COR-L47 (cell line): ENCODE measurements at regions not wholly inside any gene's neighbourhood (a gene's known extent, or its start where the extent isn't known, plus 50 kb on each side); places are given as distances from the start of the nearest gene placed in this dataset.
"Not testable (repeated sequence)": the region's sequence is repeated elsewhere in the genome, so short reads cannot be mapped to it uniquely, and the experiment has no call there.

Source experiments
- DNase-seq: peaks from one replicate; lab custom pipeline; 2025; lab: John Stamatoyannopoulos, UW

DNA sequence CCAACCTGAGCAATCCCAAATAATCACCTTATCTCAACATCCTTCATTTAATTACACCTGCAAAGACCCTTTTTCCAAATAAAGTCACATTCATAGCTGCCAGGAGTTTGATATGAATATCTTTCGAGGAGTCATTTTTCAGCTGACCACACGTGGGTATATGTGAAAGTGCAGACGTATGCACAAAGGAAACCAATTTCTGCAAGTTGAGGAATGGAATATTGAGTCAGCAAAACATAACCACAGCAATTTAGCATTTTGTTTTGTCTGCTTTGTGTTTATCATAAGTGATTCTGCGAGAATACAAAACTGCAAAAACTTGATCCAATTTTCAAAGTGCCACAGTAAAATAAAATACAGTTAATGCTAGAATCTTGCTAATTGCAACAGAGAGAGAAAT, 295.9 kb downstream of the SUCLA2 start:
- DNase-seq: no peak

DNA sequence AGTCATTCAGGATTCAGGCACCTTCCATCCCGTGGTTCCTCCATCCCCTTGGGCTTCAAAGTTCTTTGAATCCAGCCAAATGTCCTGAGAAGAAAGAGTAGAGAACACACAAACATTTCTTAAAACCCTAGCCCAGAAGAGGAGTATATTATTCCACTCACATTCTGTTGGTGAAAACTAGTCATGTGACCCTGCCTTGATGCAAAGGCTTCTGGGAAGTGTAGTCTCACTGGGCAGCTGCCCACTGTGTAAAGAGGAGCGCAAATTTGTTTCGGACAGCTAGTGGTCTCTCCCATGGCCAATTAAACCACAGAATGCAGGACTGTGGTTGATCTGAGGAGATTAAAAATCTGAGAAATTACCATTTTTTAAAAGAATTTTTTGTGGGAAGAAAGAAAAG, 304.4 kb downstream of the SUCLA2 start:
- no peak for DNase-seq

DNA sequence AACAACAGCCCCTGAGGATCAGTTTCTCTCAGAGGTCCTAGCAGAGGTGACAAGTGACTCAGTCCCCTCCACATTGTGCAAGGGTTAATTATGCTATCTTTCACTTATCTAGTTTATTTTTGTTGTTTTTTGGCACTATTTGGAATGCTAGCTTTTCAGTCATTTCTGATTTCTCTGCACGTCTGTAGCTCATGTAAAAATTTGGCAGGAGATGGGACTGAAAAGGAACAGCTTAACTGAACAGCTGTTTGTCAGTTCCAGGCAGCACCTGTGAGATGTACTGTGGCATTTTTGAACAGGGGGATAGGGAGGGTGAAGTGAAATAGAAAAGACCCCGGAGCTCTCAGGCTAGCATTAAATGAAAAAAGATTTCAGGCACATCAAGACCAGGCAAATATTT, 313.5 kb downstream of the SUCLA2 start:
- DNase-seq: no peak

DNA sequence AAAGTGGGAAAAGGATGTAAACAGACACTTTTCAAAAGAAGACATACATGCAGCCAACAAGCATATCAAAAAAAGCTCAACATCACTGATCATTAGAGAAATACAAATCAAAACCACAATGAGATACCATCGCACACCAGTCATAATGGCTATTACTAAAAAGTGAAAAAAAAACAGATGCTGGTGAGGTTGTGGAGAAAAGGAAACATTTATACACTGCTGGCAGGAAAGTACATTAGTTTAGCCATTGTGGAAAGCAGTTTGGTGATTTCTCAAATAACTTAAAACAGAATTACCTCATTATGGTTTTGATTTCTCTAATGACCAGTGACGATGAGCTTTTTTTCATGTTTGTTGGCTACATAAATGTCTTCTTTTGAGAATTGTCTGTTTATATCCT, 315.9 kb downstream of the SUCLA2 start:
- DNase-seq: not testable (repeated sequence)

DNA sequence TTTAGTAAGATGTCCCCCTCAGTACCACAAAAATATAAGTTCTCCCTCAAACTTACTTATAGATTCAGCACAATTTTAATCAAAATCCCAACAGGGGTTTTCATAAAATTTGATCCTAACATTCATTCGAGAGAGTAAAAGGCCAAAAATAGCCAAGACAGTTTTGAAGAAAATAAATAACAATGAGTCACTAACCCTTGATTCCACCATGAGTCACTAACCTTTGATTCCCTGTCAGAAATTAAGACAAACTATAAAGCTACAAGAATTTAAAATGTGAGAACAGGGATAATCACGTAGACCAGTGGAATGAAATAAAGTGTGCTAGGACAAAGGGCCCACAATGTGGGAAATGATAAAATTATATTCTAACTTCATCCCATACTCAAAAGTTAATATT, 320.3 kb downstream of the SUCLA2 start:
- no peak for DNase-seq

DNA sequence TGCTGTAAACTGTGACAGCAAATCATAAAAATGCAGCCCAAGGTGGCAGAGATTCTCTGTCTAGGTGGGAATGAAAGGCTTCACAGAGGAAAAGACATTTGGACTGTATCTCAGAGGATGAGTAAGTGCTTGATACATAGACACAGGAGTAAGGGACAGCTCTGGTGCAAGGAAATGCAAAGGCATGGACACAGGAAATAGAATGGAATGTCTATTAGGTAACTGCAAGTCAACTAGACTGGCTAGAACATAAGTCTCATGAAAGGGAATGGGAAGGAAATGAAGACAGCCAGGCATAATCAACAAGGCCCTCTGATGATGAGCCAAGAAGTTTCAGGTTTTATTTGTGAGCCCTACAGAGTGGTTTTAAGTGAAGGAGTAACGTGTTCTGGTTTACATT, 321.7 kb downstream of the SUCLA2 start:
- DNase-seq: no peak

DNA sequence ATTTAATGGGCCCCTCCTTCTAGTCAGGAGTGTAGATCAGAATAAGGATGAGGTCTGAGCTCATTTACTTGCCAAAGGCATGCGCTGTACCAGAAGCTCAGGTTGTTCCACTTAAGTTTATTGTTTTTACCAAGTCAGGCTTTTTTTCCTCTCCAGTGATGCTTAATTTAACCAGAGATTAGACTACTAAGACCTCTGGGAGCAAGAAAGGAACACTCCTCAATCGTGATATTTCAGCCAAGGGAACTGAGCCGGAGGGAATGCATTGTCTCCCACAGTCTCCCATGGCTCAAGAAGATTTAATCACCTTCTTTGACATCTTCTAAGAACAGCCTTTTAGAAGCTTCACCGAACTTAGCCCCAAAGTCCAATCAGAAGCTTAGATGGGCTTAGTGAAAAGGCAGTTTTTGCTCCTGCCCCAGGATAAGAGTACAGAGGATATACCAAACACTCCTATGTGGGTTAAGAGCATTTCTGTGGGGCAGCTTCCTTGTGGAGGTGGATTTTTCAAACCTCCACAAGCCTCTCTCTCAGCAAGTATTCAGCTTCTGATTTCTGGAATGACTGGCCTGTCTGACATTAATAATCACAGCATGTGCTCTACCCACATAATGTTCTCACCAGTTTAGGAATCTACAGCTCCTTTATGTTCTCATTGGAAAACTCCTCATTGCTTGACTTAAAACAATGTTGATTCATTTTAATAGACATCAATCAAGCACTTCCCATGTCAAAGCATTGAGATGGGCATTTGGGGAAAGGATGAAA, 322.7 kb downstream of the SUCLA2 start:
- DNase-seq: no peak

DNA sequence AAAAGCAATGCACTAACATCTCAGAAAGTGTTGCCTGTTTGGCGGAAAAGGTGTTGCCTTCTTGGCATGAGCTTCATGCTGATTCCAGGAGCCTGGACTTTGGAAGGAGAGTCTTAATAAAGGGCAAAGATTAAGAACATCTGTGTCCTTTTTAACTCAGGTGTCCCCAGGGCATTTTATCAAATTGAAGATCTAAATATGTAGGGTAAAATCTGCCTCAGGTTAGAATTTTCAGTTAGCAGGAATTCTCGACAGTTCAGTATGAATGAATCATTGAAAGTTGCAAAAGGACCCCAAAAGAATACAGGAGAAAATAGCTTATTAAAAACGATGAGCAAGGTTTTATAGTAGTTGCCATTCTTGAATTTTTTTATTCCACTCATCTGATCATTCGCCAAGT, 325.2 kb downstream of the SUCLA2 start:
- DNase-seq: no peak

DNA sequence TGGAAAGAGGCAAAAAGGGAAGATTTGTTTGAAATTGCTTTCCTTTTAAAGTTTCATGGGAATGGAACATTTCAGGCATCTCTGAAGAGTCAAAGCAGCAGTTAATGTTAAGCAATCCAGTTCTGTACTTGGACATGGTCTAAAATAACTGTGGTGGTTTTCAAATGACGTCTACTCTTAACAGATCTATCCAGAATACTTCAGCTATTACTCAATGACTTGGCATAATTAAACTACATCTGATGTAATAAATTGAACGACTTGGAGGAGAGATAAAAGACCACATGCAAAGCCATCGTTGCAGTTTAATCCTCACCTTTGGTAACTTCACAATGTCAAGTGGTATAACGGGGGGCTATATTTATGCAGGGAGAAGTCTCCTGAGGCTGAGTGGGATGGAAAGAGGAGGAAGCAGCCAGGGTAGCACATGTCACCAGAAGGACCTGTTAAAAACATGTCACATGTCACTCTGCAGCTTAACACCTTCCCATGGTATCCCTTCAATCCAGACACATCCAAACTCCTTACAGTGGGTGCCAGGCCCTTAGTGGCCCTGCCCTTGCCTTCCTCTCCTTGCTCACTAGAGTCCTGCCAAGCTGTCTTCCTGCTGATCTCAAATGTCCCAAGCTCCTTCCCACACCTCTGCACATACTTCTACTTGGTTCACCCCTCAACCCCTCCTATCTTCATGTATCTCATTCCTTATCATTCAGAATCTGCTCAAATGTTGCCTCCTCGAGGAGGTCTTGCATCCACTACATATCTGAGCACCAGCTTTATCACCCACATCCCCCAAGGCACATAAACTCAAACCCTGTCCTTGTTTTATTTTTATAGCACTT, 327.8 kb downstream of the SUCLA2 start:
- no peak for DNase-seq

DNA sequence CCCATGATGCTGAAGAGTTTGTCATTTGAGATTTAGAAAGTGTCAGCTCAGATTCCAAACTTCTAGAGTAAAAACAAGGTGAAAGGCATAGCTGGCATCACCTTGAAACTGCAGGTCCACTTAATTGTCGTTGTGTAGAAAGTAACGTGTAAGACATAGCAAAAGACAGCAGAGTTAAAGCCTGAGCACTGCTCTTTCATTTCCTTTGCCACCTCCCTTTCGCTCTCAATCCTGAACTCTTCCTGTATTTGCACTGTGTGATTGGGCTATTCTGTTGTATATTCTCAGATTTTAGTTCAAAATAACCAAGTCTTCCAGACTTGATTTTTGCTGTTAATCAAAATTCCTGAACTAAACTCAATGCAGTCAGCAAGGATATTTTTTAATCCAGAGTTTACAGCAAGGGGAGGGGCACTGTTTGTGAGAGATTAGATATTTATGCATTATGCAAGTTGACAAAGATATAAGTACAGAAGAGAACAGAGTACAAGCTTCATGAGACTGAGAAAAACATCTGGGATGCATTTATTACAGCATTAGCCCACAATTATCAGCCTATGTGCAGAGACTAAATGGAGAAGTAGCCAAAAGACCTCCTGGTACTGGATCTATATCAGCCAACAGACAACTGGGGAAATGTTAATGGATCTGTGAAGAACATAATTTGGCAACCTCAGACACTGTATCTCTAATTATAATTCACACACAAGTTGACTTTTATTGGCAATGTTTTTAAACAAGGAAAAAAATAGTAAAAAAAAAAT, 328.6 kb downstream of the SUCLA2 start:
- no peak for DNase-seq

DNA sequence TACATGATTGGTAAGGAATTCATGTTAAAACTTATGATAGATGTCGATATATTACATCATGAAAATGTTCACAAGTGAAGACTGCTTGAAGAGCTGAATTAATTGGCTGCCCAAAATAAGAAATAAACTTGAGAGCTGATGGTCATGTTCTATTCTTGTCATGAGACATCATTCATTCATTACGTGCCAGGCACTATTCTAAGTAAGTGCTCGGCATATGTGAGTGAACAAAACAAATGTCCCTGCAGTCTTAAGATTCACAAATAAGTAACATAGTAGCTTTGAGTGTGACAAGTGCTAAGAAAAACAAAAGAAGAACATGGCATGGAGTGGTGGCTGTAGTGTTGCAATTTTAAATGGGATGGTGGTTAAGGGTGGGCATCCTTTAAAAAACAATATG, 329.3 kb downstream of the SUCLA2 start:
- DNase-seq: no peak

DNA sequence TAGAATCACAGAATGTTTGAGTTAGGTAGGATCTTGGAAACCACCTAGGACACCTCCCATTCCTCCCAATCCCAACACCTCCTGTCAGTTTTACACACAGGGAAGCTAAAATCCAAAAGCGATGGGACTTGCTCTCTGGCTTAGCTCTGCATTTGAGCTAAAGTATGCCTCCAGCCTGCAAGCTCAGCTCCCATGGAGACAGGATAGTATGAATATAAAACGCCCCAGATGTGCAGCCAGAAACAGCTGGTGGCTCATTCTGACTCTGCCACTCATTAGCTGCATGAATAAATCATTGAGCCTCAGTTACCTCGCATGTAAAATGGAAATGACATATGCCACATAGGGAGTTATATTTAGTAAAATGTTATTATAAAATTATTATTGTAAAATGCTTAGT, 336.0 kb downstream of the SUCLA2 start:
- no peak for DNase-seq

DNA sequence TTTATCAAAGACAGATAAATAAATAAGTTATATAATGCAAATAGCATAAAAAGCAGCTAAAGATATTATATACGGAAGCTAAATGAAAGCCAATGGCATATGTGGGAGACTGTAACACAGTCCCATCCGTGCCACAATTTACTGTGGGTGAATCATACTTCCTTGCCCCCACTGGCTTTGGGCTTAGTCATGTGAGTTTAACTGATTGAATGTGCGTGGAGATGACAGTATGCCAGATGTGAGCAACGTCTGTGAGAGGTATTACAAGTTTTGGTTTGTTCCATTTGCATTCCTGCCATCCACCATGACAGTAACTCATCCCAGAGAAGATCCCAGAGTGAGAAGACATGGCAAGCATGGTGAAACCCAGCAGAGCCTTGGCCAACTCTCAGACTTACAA, 340.0 kb downstream of the SUCLA2 start:
- DNase-seq: no peak

DNA sequence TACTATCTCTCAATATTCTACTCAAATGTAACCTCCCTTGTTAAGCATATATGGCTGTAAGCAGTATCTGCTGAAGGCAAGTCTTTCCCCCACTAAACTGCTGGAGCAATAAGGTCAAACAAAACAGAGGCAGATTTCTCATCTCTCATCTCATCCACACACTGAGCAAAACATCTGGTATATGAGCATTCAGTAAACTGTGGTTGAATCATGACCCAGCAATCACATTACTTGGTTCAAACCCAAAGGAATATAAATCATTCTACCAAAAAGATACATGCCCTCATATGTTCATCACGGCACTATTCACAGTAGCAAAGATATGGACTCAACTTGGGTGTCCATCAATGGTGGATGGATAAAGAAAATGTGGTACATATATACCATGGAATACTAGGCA, 344.4 kb downstream of the SUCLA2 start:
- DNase-seq: no peak

DNA sequence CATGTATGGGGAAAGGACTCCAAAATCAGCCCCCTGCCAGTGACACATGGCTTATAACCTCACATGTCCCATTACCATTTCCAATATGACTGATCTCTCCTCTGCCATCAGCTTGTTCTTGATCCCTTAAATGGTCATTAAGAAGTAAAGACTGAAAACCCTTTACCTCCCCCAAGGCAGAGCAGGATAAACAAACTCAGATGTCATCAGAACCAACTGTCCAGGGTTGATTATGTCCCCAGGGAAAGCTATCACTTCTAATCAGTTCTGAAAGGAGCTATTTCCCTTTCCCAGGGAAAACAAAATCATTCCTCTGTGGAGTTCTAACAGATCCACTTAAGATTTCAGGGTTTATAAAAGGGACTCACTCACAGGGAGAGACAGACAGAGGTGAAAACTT, 350.9 kb downstream of the SUCLA2 start:
- DNase-seq: no peak

DNA sequence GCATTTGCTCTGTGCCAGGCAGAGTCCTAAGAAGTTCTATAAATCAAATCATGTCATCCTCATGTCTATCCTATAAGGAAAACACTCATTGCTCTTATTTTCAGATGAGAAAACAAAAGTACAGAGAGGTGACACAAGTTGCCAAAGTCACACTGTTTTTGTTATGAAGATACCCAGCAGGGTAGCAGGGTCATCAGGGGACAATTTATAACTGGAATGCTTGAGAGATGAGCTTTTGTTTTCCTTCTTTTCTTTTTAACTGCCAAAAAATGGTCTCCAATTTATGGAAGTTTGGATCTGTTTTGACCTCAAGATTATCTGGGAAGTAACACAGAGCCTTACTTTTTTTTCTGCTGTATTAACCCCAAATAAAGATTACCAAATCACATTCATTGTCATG, 354.1 kb downstream of the SUCLA2 start:
- DNase-seq: no peak

DNA sequence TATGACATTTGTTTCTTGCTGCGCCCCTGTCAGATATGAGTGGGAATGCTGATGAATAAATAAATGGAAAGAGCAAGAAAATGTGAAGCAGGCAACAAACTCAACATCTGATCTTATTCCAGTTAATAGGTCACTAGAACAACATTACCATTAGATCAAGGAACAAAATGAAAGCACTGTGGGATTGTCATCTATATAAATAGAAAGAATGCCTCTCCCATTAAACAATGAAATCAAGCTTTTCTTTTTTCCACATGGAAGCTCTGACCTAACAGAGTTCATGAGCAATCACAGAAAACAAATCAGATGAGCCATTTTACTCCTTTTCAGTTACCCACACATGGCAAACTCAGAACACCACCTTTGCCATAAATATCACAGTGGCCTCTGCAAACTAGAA, 354.8 kb downstream of the SUCLA2 start:
- DNase-seq: no peak

DNA sequence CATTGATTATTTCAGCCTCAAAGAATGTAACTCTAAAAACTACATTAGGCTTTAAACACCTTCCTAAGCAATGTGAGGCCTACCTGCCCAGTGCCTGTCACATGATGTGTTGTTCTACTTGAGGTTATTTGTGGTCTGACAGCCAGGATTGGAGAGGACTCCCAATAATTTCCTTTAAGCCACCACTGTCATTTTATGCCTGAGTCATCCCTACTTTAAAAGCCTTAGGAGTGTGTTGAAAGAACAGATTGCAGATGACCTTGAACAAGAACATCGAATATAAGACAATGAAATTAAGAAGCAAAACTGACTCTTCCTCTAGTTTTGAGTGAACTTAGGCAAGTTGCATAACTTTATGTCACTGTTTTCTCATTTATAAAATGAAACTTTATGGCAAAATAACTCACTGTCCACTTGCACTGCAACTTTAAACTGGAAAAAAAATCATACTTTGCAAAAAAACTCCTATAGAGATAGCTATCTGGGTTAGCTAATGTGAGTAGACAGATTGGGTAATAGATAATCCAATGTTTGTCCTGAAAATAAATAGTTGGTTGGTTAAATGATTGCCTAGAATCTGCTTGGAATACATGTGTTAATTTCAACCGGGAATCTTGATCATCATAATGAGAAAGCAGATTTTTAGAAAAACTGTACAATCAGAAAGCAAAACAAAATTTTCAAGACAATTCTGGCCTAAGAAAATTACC, 361.2 kb downstream of the SUCLA2 start:
- no peak for DNase-seq

DNA sequence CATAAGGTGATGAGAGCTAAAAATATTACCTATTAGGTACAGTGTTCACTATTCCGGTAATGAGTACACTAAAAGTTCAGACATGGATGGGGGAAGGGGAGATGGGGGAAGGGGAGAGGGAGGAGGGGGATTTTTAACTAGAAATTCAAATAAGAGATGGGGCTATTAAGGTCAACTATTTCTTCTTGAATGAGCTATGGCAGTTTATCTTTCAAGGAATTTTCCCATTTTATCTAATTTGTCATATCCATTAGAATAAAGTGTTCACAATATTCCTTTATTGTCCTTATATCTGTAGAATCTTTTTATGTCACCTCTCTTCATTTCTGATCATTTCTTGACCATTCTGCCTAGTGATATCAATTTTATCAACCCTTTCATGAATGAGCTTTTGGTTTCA, 362.4 kb downstream of the SUCLA2 start:
- DNase-seq: no peak

DNA sequence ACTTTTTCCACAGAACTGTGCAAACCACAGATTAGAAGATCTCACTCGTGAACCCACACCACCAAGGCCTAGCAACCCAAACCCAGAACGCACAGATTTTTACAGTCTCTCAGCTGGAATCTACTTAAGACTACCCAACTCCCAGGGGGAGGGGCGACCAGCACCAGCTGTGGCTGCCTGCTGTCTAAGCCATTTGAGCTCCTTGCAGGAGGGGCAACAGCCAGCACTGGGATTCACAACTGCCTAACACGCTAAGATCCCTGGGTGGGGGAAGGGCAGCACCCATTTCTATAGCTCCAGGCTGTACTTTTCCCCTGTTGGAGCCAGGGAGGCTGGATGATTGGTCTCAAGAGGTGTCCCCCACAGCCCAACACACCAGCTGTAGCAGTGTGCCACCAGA, 368.8 kb downstream of the SUCLA2 start:
- no peak for DNase-seq

DNA sequence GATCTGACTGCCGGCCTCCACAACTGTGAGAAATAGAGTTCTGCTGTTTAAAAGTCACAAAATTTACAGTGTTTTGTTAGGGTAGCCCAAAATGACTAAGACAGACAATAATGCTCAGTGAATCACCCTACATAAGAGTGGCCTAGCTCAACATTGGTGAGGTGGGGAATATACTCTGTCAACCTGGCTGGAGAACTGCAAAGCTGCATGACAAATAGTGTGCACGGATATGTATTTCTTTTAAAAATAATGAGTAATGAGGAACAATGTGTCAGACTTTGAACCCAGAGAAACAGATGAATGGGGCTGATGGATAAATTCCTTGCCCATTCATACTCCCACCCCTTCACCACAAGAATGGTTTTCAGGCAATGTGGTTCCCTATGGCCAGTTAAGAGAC, 372.4 kb downstream of the SUCLA2 start:
- DNase-seq: no peak

DNA sequence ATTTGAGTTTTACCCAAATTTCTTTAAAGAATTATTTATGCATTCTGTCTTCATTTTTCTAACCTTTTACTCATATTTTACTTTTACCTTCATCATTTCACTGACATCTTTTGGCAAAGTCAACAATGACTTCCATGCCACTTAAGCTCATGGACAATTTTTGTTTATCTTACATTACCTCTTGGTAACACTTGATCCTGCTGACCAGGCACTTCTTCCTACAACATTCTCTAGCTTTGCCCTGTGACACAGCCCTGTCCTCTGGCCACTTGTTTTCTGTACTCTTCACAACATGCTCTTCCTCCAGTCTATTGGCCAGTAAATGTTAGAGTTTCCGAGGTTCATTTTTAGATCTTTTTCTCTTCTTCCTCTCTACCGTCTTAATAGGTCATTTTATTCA, 377.2 kb downstream of the SUCLA2 start:
- no peak for DNase-seq
